ENCODE measurements at regions not wholly inside any gene's neighbourhood (a gene's known extent, or its start where the extent isn't known, plus 50 kb on each side); places are given as distances from the start of the nearest gene placed in this dataset.

GRCh38 chr7:17706275-17706674 lies 234.0 kb downstream of the SNX13 start:
- no peaks in the 10 kb centered on the region for H3K9me3 ChIP-seq (replicated peaks in 1 of 2; ENCODE audit: control insufficient read depth in 1 of 2, insufficient read depth in 1 of 2, low read length in 2 of 2)
- H3K79me2 ChIP-seq (ENCODE audit: insufficient read depth, low read length), result no peaks in the 10 kb centered on the region
- Mint-ChIP-seq H3K27ac (no peak overlapping the region), H3K27me3 (ENCODE audit: low read depth in 3 of 3) (peaks cover 2 to 5% (median 3%) of the 10 kb centered on the region in 3 donors), H3K4me1 (peaks cover 1% of the 10 kb centered on the region), H3K4me3 (no peak overlapping the region), H3K9me3 (no peaks in the 10 kb centered on the region), H3K36me3 (no peaks in the 10 kb centered on the region)
- no peak overlapping the region for H3K4me2 ChIP-seq (replicated peaks; ENCODE audit: extremely low read depth, low read length, poor library complexity, severe bottlenecking)
- no peaks in the 10 kb centered on the region for H3K4me1 ChIP-seq (ENCODE audit: control insufficient read depth in 1 of 2, insufficient read depth in 2 of 2, low read length in 2 of 2)
- no peaks in the 10 kb centered on the region for H3K36me3 ChIP-seq (replicated peaks in 1 of 2; ENCODE audit: control insufficient read depth in 1 of 2, insufficient read depth in 2 of 2, low read length in 2 of 2)
- no peak overlapping the region for H3K9ac ChIP-seq (ENCODE audit: insufficient read depth, low read length, poor library complexity, severe bottlenecking)
- H3K4me3 ChIP-seq (replicated peaks in 1 of 3; ENCODE audit: low read depth in 2 of 3, low read length in 3 of 3), result no peak overlapping the region
- no peaks in the 10 kb centered on the region for H4K20me1 ChIP-seq (ENCODE audit: insufficient read depth, low read length)
- 67% methylated on average over 2 of the region's 4 CpGs for WGBS (ENCODE audit: insufficient coverage)
- no peak for DNase-seq
- TF ChIP-seq CTCF (IDR thresholded peaks at IDR 0.05), result no peak
- intact Hi-C loops (cut with micrococcal nuclease), result no loop called here
- peaks cover 0 to 3% of the 10 kb centered on the region in 2 donors for H3K27me3 ChIP-seq (ENCODE audit: control insufficient read depth in 2 of 2, insufficient read depth in 2 of 2, low read length in 2 of 2)
- H2AFZ ChIP-seq (ENCODE audit: insufficient read depth, low read depth, low read length, poor library complexity, severe bottlenecking), result no peak overlapping the region
- H3K27ac ChIP-seq (ENCODE audit: low read depth in 1 of 2, low read length in 2 of 2), result no peak overlapping the region

- peaks cover 0 to 3% of the 10 kb centered on the region in 2 donors for H3K27me3 ChIP-seq (ENCODE audit: control insufficient read depth in 2 of 2, insufficient read depth in 2 of 2, low read length in 2 of 2)
- H3K79me2 ChIP-seq (ENCODE audit: insufficient read depth, low read length), result no peaks in the 10 kb centered on the region
- peaks cover 1% of the 10 kb centered on the region for H3K4me1 Mint-ChIP-seq
- peak; percentile 70 for TF ChIP-seq CTCF (IDR thresholded peaks at IDR 0.05)
- no peaks in the 10 kb centered on the region for H3K9me3 ChIP-seq (replicated peaks in 1 of 2; ENCODE audit: control insufficient read depth in 1 of 2, insufficient read depth in 1 of 2, low read length in 2 of 2)
- H3K36me3 Mint-ChIP-seq, result no peaks in the 10 kb centered on the region
- no peak overlapping the region for H3K27ac Mint-ChIP-seq
- H3K4me3 ChIP-seq (replicated peaks in 1 of 3; ENCODE audit: low read depth in 2 of 3, low read length in 3 of 3), result no peak overlapping the region
- peak; percentile 5 to 28 (median 19) for DNase-seq
- no peak overlapping the region for H3K4me2 ChIP-seq (replicated peaks; ENCODE audit: extremely low read depth, low read length, poor library complexity, severe bottlenecking)
- no peaks in the 10 kb centered on the region for H4K20me1 ChIP-seq (ENCODE audit: insufficient read depth, low read length)
- H3K9ac ChIP-seq (ENCODE audit: insufficient read depth, low read length, poor library complexity, severe bottlenecking), result no peak overlapping the region
- H3K36me3 ChIP-seq (replicated peaks in 1 of 2; ENCODE audit: control insufficient read depth in 1 of 2, insufficient read depth in 2 of 2, low read length in 2 of 2), result no peaks in the 10 kb centered on the region
- intact Hi-C loops (cut with micrococcal nuclease), result no loop called here
- no peak overlapping the region for H3K27ac ChIP-seq (ENCODE audit: low read depth in 1 of 2, low read length in 2 of 2)
- WGBS (ENCODE audit: insufficient coverage), result 28% methylated on average over 2 of the region's 3 CpGs
- no peak overlapping the region for H2AFZ ChIP-seq (ENCODE audit: insufficient read depth, low read depth, low read length, poor library complexity, severe bottlenecking)
- no peaks in the 10 kb centered on the region for H3K9me3 Mint-ChIP-seq
- H3K4me1 ChIP-seq (ENCODE audit: control insufficient read depth in 1 of 2, insufficient read depth in 2 of 2, low read length in 2 of 2), result no peaks in the 10 kb centered on the region
- peaks cover 1 to 5% (median 2%) of the 10 kb centered on the region in 3 donors for H3K27me3 Mint-ChIP-seq (ENCODE audit: low read depth in 3 of 3)
- no peak overlapping the region for H3K4me3 Mint-ChIP-seq
Observed at GRCh38 chr7:17706734-17707133, 233.6 kb downstream of the SNX13 start.

Measured in CD14-positive monocyte (primary cell).